ENCODE measurements at regions not wholly inside any gene's neighbourhood (a gene's known extent, or its start where the extent isn't known, plus 50 kb on each side); places are given as distances from the start of the nearest gene placed in this dataset.

- H3K4me3 ChIP-seq (ENCODE audit: low read depth, low read length): no peak overlapping the region
- CTCF ChIA-PET: interaction anchor here (0.8 kb wide), 1 partner anchor 659 kb away, joined by 3 read pairs; no protein-coding TSS in a partner anchor
- DNase-seq (ENCODE audit: low read depth): no peak
- no peak for TF ChIP-seq CTCF (IDR thresholded peaks at IDR 0.05; ENCODE audit: insufficient read depth, low read depth, low read length)
- H3K27me3 ChIP-seq (ENCODE audit: control insufficient read depth, insufficient read depth, low read length): 0 out of 2 replicates have a peak, but pooled peaks cover 4% of the 10 kb centered on the region
- POLR2A ChIA-PET: no interaction called here
- no peaks in the 10 kb centered on the region for H3K36me3 ChIP-seq (ENCODE audit: control insufficient read depth, insufficient read depth, low read length)
Observed at GRCh38 chr10:44193567-44194220, 191.2 kb downstream of the CXCL12 start.

DNA sequence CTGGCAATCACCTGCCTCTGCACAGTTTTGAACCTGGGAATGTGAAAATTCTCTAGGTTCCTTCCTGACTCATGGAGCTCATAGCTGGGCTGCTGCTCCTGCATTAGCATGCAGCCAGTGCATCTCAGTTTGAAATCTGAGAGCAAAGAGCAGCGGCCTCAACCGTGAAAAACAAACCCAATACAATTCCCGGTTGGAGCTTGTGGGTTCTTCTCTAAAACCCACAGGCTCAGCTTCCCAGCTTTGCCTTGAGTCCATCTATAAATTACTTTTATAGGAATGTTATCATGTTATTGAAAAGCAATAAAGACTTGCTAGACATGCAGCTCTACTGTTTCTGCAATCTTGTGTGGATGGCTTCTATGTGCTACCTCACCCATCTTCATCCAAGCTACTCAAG, 191.7 kb downstream of the CXCL12 start:
- no peak for DNase-seq (ENCODE audit: low read depth)

GRCh38 chr10:44192435-44192834, 192.5 kb downstream of the CXCL12 start:
- POLR2A ChIA-PET: no interaction called here

More for the DNA sequence above, 191.7 kb downstream of the CXCL12 start:
- Histone ChIP-seq H3K36me3 (ENCODE audit: control insufficient read depth, insufficient read depth, low read length) (no peaks in the 10 kb centered on the region), H3K27me3 (ENCODE audit: control insufficient read depth, insufficient read depth, low read length) (0 out of 2 replicates have a peak, but pooled peaks cover 4% of the 10 kb centered on the region), H3K4me3 (ENCODE audit: low read depth, low read length) (no peak overlapping the region)
- no peak for TF ChIP-seq CTCF (IDR thresholded peaks at IDR 0.05; ENCODE audit: insufficient read depth, low read depth, low read length)
- ChIA-PET CTCF (no interaction called here), POLR2A (no interaction called here)

DNA sequence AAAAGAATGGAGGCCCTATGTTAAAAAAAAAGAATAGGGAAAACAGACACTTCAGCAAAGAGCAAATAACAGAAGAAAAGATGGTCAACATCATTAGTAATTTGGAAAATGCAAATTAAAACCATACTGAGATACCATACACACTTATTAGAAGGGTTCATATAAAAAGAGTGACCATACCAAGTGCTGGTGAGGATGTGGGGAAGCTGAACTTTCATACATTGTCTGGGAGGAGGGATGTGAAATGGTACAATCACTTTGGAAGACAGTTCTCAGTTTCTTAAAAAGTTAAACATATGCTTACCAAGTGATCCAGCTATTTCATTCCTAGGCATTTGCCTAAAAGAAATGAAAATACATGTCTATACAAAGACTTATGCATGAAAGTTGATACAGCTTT, 194.4 kb downstream of the CXCL12 start:
- DNase-seq (ENCODE audit: low read depth): no peak
- H3K27me3 ChIP-seq (ENCODE audit: control insufficient read depth, insufficient read depth, low read length): peaks cover 5% of the 10 kb centered on the region; the same call in 1 of the 2 replicates
- ChIA-PET CTCF (no interaction called here), POLR2A (no interaction called here)
- no peak for TF ChIP-seq CTCF (IDR thresholded peaks at IDR 0.05; ENCODE audit: insufficient read depth, low read depth, low read length)
- H3K4me3 ChIP-seq (ENCODE audit: low read depth, low read length): no peak overlapping the region
- no peaks in the 10 kb centered on the region for H3K36me3 ChIP-seq (ENCODE audit: control insufficient read depth, insufficient read depth, low read length)

More at GRCh38 chr10:44192435-44192834, 192.5 kb downstream of the CXCL12 start:
- Histone ChIP-seq H3K36me3 (ENCODE audit: control insufficient read depth, insufficient read depth, low read length) (no peaks in the 10 kb centered on the region), H3K4me3 (ENCODE audit: low read depth, low read length) (no peak overlapping the region), H3K27me3 (ENCODE audit: control insufficient read depth, insufficient read depth, low read length) (0 out of 2 replicates have a peak, but pooled peaks cover 3% of the 10 kb centered on the region)
- CTCF ChIA-PET: no interaction called here
- TF ChIP-seq CTCF (IDR thresholded peaks at IDR 0.05; ENCODE audit: insufficient read depth, low read depth, low read length): no peak
- no peak for DNase-seq (ENCODE audit: low read depth)

- no peak for DNase-seq (ENCODE audit: low read depth)
- POLR2A ChIA-PET: no interaction called here
- Histone ChIP-seq H3K4me3 (ENCODE audit: low read depth, low read length) (no peak overlapping the region), H3K36me3 (ENCODE audit: control insufficient read depth, insufficient read depth, low read length) (no peaks in the 10 kb centered on the region), H3K27me3 (ENCODE audit: control insufficient read depth, insufficient read depth, low read length) (peaks cover 3% of the 10 kb centered on the region; the same call in 1 of the 2 replicates)
- CTCF ChIA-PET: interaction anchor here (2.1 kb wide), 1 partner anchor 495 kb away, joined by 4 read pairs; no protein-coding TSS in a partner anchor
- no peak for TF ChIP-seq CTCF (IDR thresholded peaks at IDR 0.05; ENCODE audit: insufficient read depth, low read depth, low read length)
Observed at GRCh38 chr10:44186821-44187220, 198.1 kb downstream of the CXCL12 start.
